Nephron progenitor cell (in vitro differentiated cells): ENCODE measurements at regions not wholly inside any gene's neighbourhood (a gene's known extent, or its start where the extent isn't known, plus 50 kb on each side); places are given as distances from the start of the nearest gene placed in this dataset.

ENCODE experiments used
- DNase-seq: peaks from one replicate; pipeline ENCODE4 v3.0.0; 2021
- H3K27ac Mint-ChIP-seq: 2 replicates; pipeline ENCODE4 v1.8.0; 2021; ENCODE audit warnings: mild to moderate bottlenecking, moderate library complexity, mixed read lengths
- H3K27me3 Mint-ChIP-seq: 2 replicates; pipeline ENCODE4 v1.8.0; 2021; ENCODE audit warnings: mild to moderate bottlenecking, low read depth, mixed read lengths; ENCODE audit not compliant: poor library complexity
- H3K36me3 Mint-ChIP-seq: 2 replicates; pipeline ENCODE4 v1.8.0; 2021; ENCODE audit warnings: low read depth, mixed read lengths
- H3K4me1 Mint-ChIP-seq: 2 replicates; pipeline ENCODE4 v1.8.0; 2021; ENCODE audit warnings: mixed read lengths
- H3K4me3 Mint-ChIP-seq: 2 replicates; pipeline ENCODE4 v1.8.0; 2021; ENCODE audit warnings: mild to moderate bottlenecking, moderate library complexity, mixed read lengths
- H3K9me3 Mint-ChIP-seq: 2 replicates; pipeline ENCODE4 v1.8.0; 2021; ENCODE audit warnings: mild to moderate bottlenecking, moderate library complexity, mixed read lengths
- CTCF ChIP-seq: fragments of 200-600 bp; sonication (generic); IDR thresholded peaks from 2 replicates; pipeline ENCODE4 v1.5.0; 2021; ENCODE audit warnings: antibody characterized with exemption

GRCh38 chr5:111853748-111854147, 96.8 kb upstream of the NREP start:
- no peaks in the 10 kb centered on the region for H3K36me3 Mint-ChIP-seq
- no peak for DNase-seq
- no peak overlapping the region for H3K27ac Mint-ChIP-seq
- H3K9me3 Mint-ChIP-seq: no peaks in the 10 kb centered on the region
- peaks cover 8% of the 10 kb centered on the region for H3K4me1 Mint-ChIP-seq
- H3K4me3 Mint-ChIP-seq: no peak overlapping the region
- peaks cover 4% of the 10 kb centered on the region for H3K27me3 Mint-ChIP-seq
- TF ChIP-seq CTCF: no peak

GRCh38 chr5:111851631-111852548, 94.9 kb upstream of the NREP start:
- Mint-ChIP-seq H3K9me3 (no peaks in the 10 kb centered on the region), H3K4me1 (peaks cover 8% of the 10 kb centered on the region), H3K27me3 (peaks cover 4% of the 10 kb centered on the region), H3K4me3 (no peak overlapping the region), H3K36me3 (no peaks in the 10 kb centered on the region), H3K27ac (no peak overlapping the region)
- TF ChIP-seq CTCF: no peak
- DNase-seq: no peak

- Mint-ChIP-seq H3K9me3 (no peaks in the 10 kb centered on the region), H3K4me1 (no peaks in the 10 kb centered on the region), H3K36me3 (no peaks in the 10 kb centered on the region), H3K4me3 (no peak overlapping the region), H3K27me3 (no peaks in the 10 kb centered on the region), H3K27ac (no peak overlapping the region)
- TF ChIP-seq CTCF: no peak
- DNase-seq: no peak
These were observed 91.5 kb upstream of the NREP start for GRCh38 chr5:111848476-111848875.

- H3K27me3 Mint-ChIP-seq: no peaks in the 10 kb centered on the region
- DNase-seq: no peak
- H3K27ac Mint-ChIP-seq: no peak overlapping the region
- H3K9me3 Mint-ChIP-seq: no peaks in the 10 kb centered on the region
- TF ChIP-seq CTCF: no peak
- no peak overlapping the region for H3K4me3 Mint-ChIP-seq
- H3K36me3 Mint-ChIP-seq: no peaks in the 10 kb centered on the region
- H3K4me1 Mint-ChIP-seq: no peaks in the 10 kb centered on the region
These were observed 90.3 kb upstream of the NREP start for GRCh38 chr5:111847052-111847925.

- Mint-ChIP-seq H3K36me3 (no peaks in the 10 kb centered on the region), H3K4me3 (no peak overlapping the region), H3K27me3 (peaks cover 9% of the 10 kb centered on the region), H3K4me1 (no peaks in the 10 kb centered on the region), H3K27ac (no peak overlapping the region), H3K9me3 (no peaks in the 10 kb centered on the region)
- no peak for DNase-seq
- TF ChIP-seq CTCF: no peak
These were observed 83.2 kb upstream of the NREP start for GRCh38 chr5:111840036-111840674.
